Thyroid gland (tissue), 4 donors: ENCODE measurements at regions not wholly inside any gene's neighbourhood (a gene's known extent, or its start where the extent isn't known, plus 50 kb on each side); places are given as distances from the start of the nearest gene placed in this dataset.

Experiments used
- CTCF ChIP-seq, 6 experiments: fragments of 200-600 bp in 3 of 6; fragments of 450-650 bp in 3 of 6; sonication (generic) in 3 of 6; IDR thresholded peaks; one replicate each; pipeline ENCODE4 v1.5.1; 2016 to 2019; ENCODE audit warnings: antibody characterized with exemption in 6 of 6, mild to moderate bottlenecking in 2 of 6, inconsistent platforms in 1 of 6, moderate library complexity in 1 of 6
- POLR2A ChIP-seq, 2 donors: fragments of 450-650 bp; IDR thresholded peaks; one replicate each; pipeline ENCODE4 v1.6.1; 2017; ENCODE audit warnings: antibody characterized with exemption in 2 of 2, mild to moderate bottlenecking in 2 of 2, moderate library complexity in 1 of 2

- no peak for TF ChIP-seq CTCF (IDR thresholded peaks at IDR 0.05)
- no peak for TF ChIP-seq POLR2A (IDR thresholded peaks at IDR 0.05)
These were observed 435.6 kb upstream of the LRRC4C start for GRCh38 chr11:41895081-41895480.
